ENCODE measurements at regions not wholly inside any gene's neighbourhood (a gene's known extent, or its start where the extent isn't known, plus 50 kb on each side); places are given as distances from the start of the nearest gene placed in this dataset.

DNA sequence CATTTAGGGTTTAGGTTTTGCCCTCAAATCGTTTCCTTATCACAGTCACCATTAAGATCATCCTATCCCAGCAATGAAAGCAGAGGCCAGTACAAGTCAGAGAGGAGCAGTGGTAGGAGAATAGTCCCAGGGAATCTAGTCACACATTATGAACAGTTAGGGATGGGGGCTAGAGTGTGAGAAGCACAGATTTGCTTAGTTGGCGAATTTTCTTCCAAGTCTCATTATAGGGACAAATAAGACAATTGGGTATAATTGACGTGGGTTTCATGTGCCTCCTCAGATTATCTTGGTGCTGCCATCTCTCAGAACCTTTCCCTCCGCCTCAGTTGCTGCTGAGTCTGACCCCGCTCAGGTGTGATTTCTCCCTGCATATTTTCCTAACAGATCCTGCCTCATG is 407.1 kb downstream of the SQOR start:
- no peak for ATAC-seq

DNA sequence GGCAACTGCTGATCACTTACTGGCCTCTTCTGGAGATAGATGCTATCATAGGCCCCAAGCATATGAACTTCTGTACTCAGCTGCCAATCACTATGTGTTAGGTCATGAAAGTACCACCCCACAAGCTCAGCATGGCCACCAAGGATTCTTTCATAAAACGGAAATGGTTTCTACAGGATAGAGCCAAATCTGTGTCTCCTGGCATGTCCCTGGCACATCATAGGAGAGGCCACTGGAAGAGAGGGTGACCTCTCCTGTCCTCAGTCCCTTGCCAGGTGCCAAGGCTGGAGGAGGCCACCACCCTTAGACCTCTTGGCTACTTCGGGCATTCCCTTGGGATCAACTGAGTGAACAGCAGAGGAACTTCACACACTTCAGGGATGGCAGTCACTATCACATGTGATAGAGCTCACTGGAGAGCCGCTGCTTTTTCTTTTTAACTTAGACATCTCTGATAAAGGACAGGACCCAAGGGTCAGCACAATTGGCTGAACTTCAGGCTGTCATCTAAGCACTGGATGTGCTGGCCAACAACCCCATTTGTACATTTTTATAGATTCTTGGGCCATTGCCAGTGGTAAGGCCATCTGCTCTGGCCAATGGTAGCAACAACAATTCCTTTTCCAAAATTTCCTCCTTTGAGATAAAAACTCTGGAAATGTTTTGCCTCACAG is 425.2 kb downstream of the SQOR start:
- TF ChIP-seq, protein P1, sequence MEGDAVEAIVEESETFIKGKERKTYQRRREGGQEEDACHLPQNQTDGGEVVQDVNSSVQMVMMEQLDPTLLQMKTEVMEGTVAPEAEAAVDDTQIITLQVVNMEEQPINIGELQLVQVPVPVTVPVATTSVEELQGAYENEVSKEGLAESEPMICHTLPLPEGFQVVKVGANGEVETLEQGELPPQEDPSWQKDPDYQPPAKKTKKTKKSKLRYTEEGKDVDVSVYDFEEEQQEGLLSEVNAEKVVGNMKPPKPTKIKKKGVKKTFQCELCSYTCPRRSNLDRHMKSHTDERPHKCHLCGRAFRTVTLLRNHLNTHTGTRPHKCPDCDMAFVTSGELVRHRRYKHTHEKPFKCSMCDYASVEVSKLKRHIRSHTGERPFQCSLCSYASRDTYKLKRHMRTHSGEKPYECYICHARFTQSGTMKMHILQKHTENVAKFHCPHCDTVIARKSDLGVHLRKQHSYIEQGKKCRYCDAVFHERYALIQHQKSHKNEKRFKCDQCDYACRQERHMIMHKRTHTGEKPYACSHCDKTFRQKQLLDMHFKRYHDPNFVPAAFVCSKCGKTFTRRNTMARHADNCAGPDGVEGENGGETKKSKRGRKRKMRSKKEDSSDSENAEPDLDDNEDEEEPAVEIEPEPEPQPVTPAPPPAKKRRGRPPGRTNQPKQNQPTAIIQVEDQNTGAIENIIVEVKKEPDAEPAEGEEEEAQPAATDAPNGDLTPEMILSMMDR (IDR thresholded peaks at IDR 0.05) = no peak
- H3K4me1 ChIP-seq (ENCODE audit: low read depth) = no peaks in the 10 kb centered on the region
- no peaks in the 10 kb centered on the region for H3K36me3 ChIP-seq (ENCODE audit: low read depth)
- no peak for ATAC-seq
- intact Hi-C loops (cut with DNase I, micrococcal nuclease) = no loop called here
- H3K4me3 ChIP-seq = no peak overlapping the region
- H3K9me3 ChIP-seq = no peaks in the 10 kb centered on the region
- no peak for DNase-seq

More for the DNA sequence above, 407.1 kb downstream of the SQOR start:
- H3K4me3 ChIP-seq = no peak overlapping the region
- no peaks in the 10 kb centered on the region for H3K9me3 ChIP-seq
- TF ChIP-seq, protein P1 (IDR thresholded peaks at IDR 0.05) = no peak
- intact Hi-C loops (cut with DNase I, micrococcal nuclease) = no loop called here
- no peaks in the 10 kb centered on the region for H3K36me3 ChIP-seq (ENCODE audit: low read depth)
- no peaks in the 10 kb centered on the region for H3K4me1 ChIP-seq (ENCODE audit: low read depth)
- DNase-seq = no peak

DNA sequence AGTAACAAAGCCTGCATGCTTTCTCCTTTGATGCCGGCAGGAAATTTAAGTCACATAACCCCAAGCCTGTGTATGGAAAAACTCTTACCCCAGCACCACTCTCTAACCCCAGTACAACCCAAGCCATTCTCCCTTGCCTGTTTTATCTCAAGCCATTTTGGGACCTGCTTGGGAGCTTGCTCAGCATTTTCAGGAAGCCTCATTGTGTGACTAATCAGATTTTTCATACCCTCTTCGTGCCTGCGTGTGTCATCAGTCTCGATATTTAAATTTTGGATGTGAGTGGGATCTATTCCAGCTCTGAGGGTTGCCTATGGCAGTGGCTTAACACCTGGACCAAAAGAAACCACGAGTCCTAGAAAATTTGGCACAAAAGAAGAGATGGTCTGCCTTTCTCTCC is 426.2 kb downstream of the SQOR start:
- TF ChIP-seq, protein P1 (IDR thresholded peaks at IDR 0.05) = no peak
- intact Hi-C loops (cut with DNase I, micrococcal nuclease) = no loop called here
- no peak for ATAC-seq
- H3K9me3 ChIP-seq = no peaks in the 10 kb centered on the region
- no peak overlapping the region for H3K4me3 ChIP-seq
- no peaks in the 10 kb centered on the region for H3K36me3 ChIP-seq (ENCODE audit: low read depth)
- no peak for DNase-seq
- no peaks in the 10 kb centered on the region for H3K4me1 ChIP-seq (ENCODE audit: low read depth)

DNA sequence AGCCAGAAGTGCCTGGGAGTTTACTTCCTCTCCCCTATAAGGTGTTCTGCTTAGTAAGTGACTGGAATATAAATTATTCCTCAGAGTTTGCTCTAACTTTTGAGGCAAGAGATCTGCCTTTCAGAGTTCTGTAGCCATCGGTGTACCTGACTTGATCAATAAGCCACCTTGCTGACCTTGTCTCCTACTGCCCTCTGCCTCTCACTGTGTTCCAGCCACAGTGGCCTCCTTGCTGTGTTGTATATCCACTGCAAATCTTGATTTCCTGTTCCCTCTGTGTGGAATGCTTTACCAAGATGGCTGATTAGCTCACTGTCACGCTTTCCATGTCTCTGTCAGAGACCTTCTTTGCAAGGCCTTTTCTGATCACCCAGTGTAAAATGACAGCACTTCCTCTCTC is 442.4 kb downstream of the SQOR start:
- Histone ChIP-seq H3K36me3 (ENCODE audit: low read depth) (no peaks in the 10 kb centered on the region), H3K4me3 (no peak overlapping the region), H3K9me3 (no peaks in the 10 kb centered on the region), H3K4me1 (ENCODE audit: low read depth) (no peaks in the 10 kb centered on the region)
- DNase-seq (no peak), ATAC-seq (no peak)
- intact Hi-C loops (cut with DNase I, micrococcal nuclease) = no loop called here
- TF ChIP-seq, protein P1 (IDR thresholded peaks at IDR 0.05) = no peak

DNA sequence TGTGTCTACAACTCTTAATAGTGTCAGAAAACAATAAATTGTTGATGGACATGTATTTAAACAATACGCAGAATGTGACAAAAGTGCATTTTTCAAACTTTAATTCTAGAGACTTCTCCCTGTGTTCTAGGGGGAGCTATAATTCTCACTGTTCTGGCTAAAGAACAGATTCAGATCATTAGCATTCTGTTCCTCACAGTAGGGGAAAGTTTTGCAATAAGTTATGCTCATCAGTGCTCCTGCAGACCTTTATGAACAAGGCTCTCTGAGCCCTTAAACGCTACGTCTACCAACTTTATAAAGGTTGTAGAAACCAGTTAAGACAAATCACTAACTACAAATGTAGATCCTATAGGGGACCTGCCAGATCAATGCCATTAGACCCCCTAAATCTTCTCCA is 444.2 kb downstream of the SQOR start:
- intact Hi-C loops (cut with DNase I, micrococcal nuclease) = no loop called here
- Histone ChIP-seq H3K36me3 (ENCODE audit: low read depth) (no peaks in the 10 kb centered on the region), H3K9me3 (no peaks in the 10 kb centered on the region), H3K4me3 (no peak overlapping the region), H3K4me1 (ENCODE audit: low read depth) (no peaks in the 10 kb centered on the region)
- TF ChIP-seq, protein P1 (IDR thresholded peaks at IDR 0.05) = no peak
- DNase-seq (no peak), ATAC-seq (no peak)

DNA sequence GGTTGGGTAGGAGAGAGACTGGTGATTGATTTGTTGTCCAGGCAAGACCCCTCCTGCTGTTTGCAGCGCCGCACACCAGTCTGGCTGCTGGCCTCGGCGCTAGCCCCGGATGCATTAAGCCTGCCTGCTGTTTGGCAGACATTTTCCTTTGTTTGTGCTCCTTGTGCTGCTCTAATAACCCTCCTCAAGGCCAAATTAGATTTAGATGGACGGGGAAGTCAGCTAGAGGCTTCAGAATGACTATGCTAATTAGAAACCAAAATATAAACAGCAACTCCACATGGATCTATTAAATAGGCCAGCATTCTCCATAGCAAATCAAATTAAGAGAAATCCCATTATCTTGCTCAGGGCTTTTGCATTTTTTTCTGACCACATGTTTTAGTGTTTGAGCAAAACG is 445.2 kb downstream of the SQOR start:
- TF ChIP-seq, protein P1 (IDR thresholded peaks at IDR 0.05) = no peak
- H3K4me1 ChIP-seq (ENCODE audit: low read depth) = no peaks in the 10 kb centered on the region
- intact Hi-C loops (cut with DNase I, micrococcal nuclease) = no loop called here
- H3K4me3 ChIP-seq = no peak overlapping the region
- H3K36me3 ChIP-seq (ENCODE audit: low read depth) = no peaks in the 10 kb centered on the region
- ATAC-seq (no peak), DNase-seq (no peak)
- no peaks in the 10 kb centered on the region for H3K9me3 ChIP-seq
